DOHH2 (cell line): ENCODE measurements at regions not wholly inside any gene's neighbourhood (a gene's known extent, or its start where the extent isn't known, plus 50 kb on each side); places are given as distances from the start of the nearest gene placed in this dataset.

ENCODE experiments used
- EZH2phosphoT487 ChIP-seq: fragments of 200-600 bp; sonication (generic); IDR thresholded peaks from 2 replicates; pipeline ENCODE4 v1.6.1; 2017; ENCODE audit warnings: borderline replicate concordance, mild to moderate bottlenecking, antibody characterized with exemption, low read length, moderate library complexity, mixed read lengths
- TF ChIP-seq, protein P1 (sequence below): fragments of 200-600 bp; sonication (generic); IDR thresholded peaks from one replicate; pipeline ENCODE4 v1.5.1; 2014; ENCODE audit warnings: antibody characterized with exemption, mild to moderate bottlenecking, low read depth, low read length; ENCODE audit not compliant: poor library complexity, severe bottlenecking

DNA sequence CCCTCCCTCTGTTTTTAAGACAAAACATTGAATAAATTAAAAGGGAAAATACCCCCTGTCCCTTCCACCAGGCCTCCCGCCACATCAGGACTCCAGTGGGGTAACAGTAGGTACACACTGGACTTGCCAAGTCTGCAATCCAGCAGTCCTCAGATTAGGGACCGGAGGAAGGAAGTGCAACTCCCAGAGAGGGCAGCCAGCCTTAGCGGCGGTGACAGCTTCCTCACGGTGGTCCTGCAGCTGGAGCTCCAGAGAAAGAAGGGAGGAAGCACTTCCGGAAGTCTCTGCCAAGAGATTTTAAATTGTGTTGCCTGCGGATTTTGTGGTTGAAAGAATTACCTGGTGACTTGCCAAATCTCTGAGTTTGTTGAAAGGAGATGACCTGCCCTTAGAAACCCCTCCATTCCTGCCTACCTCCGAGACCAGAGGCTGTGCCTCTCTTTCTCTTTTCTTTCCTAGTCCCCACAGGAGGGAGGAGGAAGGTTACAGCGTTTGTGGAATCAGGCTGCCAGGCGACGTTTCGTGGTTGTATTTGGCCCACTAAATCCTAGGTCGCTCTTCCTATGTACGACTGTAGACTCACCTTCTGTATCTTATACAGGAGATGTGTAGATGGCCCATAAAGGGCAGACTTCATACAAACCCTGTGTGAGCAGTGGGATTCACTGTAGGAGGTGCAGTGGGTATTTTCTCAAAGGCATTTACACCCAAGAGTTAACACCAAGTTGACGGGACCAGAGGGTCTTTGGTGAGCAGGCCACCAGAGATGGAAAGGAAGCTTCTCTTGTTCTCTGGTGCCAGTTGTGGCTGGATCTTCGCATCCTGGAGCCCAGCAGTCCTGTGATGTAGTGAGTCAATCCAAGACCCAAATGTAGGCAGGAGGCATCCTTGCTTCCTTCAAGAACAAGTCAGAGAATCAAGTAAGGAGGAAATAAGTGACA lies 77.9 kb downstream of the INSIG1 start:
- TF ChIP-seq, protein P1, sequence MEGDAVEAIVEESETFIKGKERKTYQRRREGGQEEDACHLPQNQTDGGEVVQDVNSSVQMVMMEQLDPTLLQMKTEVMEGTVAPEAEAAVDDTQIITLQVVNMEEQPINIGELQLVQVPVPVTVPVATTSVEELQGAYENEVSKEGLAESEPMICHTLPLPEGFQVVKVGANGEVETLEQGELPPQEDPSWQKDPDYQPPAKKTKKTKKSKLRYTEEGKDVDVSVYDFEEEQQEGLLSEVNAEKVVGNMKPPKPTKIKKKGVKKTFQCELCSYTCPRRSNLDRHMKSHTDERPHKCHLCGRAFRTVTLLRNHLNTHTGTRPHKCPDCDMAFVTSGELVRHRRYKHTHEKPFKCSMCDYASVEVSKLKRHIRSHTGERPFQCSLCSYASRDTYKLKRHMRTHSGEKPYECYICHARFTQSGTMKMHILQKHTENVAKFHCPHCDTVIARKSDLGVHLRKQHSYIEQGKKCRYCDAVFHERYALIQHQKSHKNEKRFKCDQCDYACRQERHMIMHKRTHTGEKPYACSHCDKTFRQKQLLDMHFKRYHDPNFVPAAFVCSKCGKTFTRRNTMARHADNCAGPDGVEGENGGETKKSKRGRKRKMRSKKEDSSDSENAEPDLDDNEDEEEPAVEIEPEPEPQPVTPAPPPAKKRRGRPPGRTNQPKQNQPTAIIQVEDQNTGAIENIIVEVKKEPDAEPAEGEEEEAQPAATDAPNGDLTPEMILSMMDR = no peak
- 0 out of 2 replicates have a peak, but pooled peaks have one; percentile 42 for TF ChIP-seq EZH2phosphoT487
